ENCODE measurements at regions not wholly inside any gene's neighbourhood (a gene's known extent, or its start where the extent isn't known, plus 50 kb on each side); places are given as distances from the start of the nearest gene placed in this dataset.

GRCh38 chr6:40674170-40674569 is 87.0 kb upstream of the LRFN2 start:
- no peaks in the 10 kb centered on the region for H3K4me1 ChIP-seq (ENCODE audit: control insufficient read depth in 5 of 5, insufficient read depth in 5 of 5, low read length in 5 of 5)
- ATAC-seq (ENCODE audit: insufficient read depth, low FRiP score) (no peak), DNase-seq (no peak)
- no peak overlapping the region for H3K27ac ChIP-seq (ENCODE audit: low read depth in 1 of 2, low read length in 1 of 2)
- TF ChIP-seq CTCF (IDR thresholded peaks at IDR 0.05; ENCODE audit: control extremely low read depth, extremely low read depth): no peak
- no peaks in the 10 kb centered on the region for H3K27me3 ChIP-seq (ENCODE audit: control insufficient read depth in 3 of 3, insufficient read depth in 3 of 3, low read length in 2 of 3)
- H3K9ac ChIP-seq (ENCODE audit: insufficient read depth in 1 of 2, low read length in 2 of 2): no peak overlapping the region
- H3K9me3 ChIP-seq (ENCODE audit: control insufficient read depth in 4 of 4, insufficient read depth in 3 of 4, low read length in 3 of 4): peaks cover 0 to 12% (median 1%) of the 10 kb centered on the region in 4 donors
- no peaks in the 10 kb centered on the region for H3K36me3 ChIP-seq (ENCODE audit: control insufficient read depth in 4 of 4, insufficient read depth in 4 of 4, low read length in 4 of 4)
- no peak overlapping the region for H3K4me3 ChIP-seq
- 82 to 92% methylated on average over 8 of the region's 8 CpGs for WGBS, 2 donors

GRCh38 chr6:40672087-40672486 is 84.9 kb upstream of the LRFN2 start:
- ATAC-seq (ENCODE audit: insufficient read depth, low FRiP score): no peak

GRCh38 chr6:40671694-40672050 is 84.5 kb upstream of the LRFN2 start:
- Histone ChIP-seq H3K4me1 (ENCODE audit: control insufficient read depth in 5 of 5, insufficient read depth in 5 of 5, low read length in 5 of 5) (no peaks in the 10 kb centered on the region), H3K27ac (ENCODE audit: low read depth in 1 of 2, low read length in 1 of 2) (no peak overlapping the region), H3K9ac (ENCODE audit: insufficient read depth in 1 of 2, low read length in 2 of 2) (no peak overlapping the region), H3K36me3 (ENCODE audit: control insufficient read depth in 4 of 4, insufficient read depth in 4 of 4, low read length in 4 of 4) (no peaks in the 10 kb centered on the region), H3K27me3 (ENCODE audit: control insufficient read depth in 3 of 3, insufficient read depth in 3 of 3, low read length in 2 of 3) (no peaks in the 10 kb centered on the region), H3K9me3 (ENCODE audit: control insufficient read depth in 4 of 4, insufficient read depth in 3 of 4, low read length in 3 of 4) (peaks cover 0 to 4% (median 0%) of the 10 kb centered on the region in 4 donors), H3K4me3 (no peak overlapping the region)
- 61 to 70% methylated on average over 3 of the region's 3 CpGs for WGBS, 2 donors
- no peak for TF ChIP-seq CTCF (IDR thresholded peaks at IDR 0.05; ENCODE audit: control extremely low read depth, extremely low read depth)
- DNase-seq (no peak), ATAC-seq (ENCODE audit: insufficient read depth, low FRiP score) (no peak)

More at GRCh38 chr6:40672087-40672486, 84.9 kb upstream of the LRFN2 start:
- Histone ChIP-seq H3K4me3 (no peak overlapping the region), H3K9ac (ENCODE audit: insufficient read depth in 1 of 2, low read length in 2 of 2) (no peak overlapping the region), H3K36me3 (ENCODE audit: control insufficient read depth in 4 of 4, insufficient read depth in 4 of 4, low read length in 4 of 4) (no peaks in the 10 kb centered on the region), H3K27ac (ENCODE audit: low read depth in 1 of 2, low read length in 1 of 2) (no peak overlapping the region), H3K27me3 (ENCODE audit: control insufficient read depth in 3 of 3, insufficient read depth in 3 of 3, low read length in 2 of 3) (no peaks in the 10 kb centered on the region), H3K4me1 (ENCODE audit: control insufficient read depth in 5 of 5, insufficient read depth in 5 of 5, low read length in 5 of 5) (no peaks in the 10 kb centered on the region), H3K9me3 (ENCODE audit: control insufficient read depth in 4 of 4, insufficient read depth in 3 of 4, low read length in 3 of 4) (peaks cover 0 to 4% (median 0%) of the 10 kb centered on the region in 4 donors)
- 62 to 79% methylated on average over 5 of the region's 5 CpGs for WGBS, 2 donors
- DNase-seq: peak in 2 of 3 donors; percentile 14 to 22
- TF ChIP-seq CTCF (IDR thresholded peaks at IDR 0.05; ENCODE audit: control extremely low read depth, extremely low read depth): no peak

GRCh38 chr6:40671001-40671693 is 84.0 kb upstream of the LRFN2 start:
- Histone ChIP-seq H3K4me3 (no peak overlapping the region), H3K27ac (ENCODE audit: low read depth in 1 of 2, low read length in 1 of 2) (no peak overlapping the region), H3K4me1 (ENCODE audit: control insufficient read depth in 5 of 5, insufficient read depth in 5 of 5, low read length in 5 of 5) (no peaks in the 10 kb centered on the region), H3K9ac (ENCODE audit: insufficient read depth in 1 of 2, low read length in 2 of 2) (no peak overlapping the region), H3K36me3 (ENCODE audit: control insufficient read depth in 4 of 4, insufficient read depth in 4 of 4, low read length in 4 of 4) (no peaks in the 10 kb centered on the region), H3K27me3 (ENCODE audit: control insufficient read depth in 3 of 3, insufficient read depth in 3 of 3, low read length in 2 of 3) (no peaks in the 10 kb centered on the region), H3K9me3 (ENCODE audit: control insufficient read depth in 4 of 4, insufficient read depth in 3 of 4, low read length in 3 of 4) (peaks cover 0 to 4% (median 0%) of the 10 kb centered on the region in 4 donors)
- ATAC-seq (ENCODE audit: insufficient read depth, low FRiP score) (no peak), DNase-seq (no peak)
- TF ChIP-seq CTCF (IDR thresholded peaks at IDR 0.05; ENCODE audit: control extremely low read depth, extremely low read depth): no peak
- 85 to 91% methylated on average over 15 of the region's 15 CpGs for WGBS, 2 donors
